ENCODE measurements at regions not wholly inside any gene's neighbourhood (a gene's known extent, or its start where the extent isn't known, plus 50 kb on each side); places are given as distances from the start of the nearest gene placed in this dataset.

DNA sequence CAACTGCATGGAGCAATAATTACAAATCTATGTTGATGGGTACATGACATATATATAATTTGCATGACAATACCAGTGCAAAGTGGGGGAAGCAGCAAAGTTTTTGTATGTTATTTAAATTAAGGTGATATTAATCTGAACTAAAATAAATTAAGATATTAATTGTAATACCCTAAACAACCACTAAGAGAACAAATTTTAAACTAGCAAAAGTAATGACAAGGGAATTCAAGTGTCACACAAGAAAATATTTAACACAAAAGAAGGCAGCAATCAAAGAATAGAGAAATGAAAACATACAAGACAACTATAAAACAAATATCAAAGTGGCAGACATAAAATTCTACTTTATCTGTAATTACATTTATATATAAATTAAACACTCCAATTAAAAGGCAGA, 2003.4 kb downstream of the MAT2B start:
- DNase-seq = no peak

DNA sequence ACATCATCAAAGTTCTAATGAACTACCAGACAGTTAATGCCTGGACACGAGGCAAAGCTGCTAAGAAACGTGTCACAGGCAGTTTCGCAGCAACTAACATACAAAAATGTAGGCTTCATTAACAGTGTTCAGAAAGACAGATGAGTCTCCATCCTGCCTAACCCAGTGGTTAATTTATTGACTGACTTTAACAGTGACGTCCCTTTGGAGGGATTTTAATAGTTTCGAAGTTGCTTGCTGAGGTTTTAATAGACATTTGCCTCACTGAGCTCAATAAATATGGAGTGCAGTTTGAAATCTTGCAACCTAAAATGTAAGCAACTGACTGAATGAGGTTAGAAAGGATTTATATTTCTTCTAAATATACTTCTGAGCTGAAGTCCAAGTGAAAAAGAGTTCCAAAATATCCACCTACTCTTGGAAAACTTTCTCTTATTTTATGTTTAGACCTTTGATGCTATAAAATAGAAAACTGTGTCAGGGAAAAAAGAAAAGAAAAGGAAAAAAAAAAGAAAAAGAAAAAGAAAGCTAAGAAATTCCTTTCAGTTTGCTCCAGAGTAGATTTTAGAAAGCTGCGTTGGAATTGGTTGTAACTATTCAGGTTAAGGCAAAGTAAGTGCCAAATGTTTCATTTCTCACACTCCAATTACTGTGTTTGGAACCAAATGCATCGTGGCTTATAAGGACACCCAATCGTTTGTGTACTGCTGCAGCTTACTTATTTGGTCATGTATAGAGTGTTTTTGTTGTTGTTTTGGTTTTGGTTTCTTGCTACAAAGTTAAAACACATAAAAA, 2016.6 kb downstream of the MAT2B start:
- DNase-seq = no peak

DNA sequence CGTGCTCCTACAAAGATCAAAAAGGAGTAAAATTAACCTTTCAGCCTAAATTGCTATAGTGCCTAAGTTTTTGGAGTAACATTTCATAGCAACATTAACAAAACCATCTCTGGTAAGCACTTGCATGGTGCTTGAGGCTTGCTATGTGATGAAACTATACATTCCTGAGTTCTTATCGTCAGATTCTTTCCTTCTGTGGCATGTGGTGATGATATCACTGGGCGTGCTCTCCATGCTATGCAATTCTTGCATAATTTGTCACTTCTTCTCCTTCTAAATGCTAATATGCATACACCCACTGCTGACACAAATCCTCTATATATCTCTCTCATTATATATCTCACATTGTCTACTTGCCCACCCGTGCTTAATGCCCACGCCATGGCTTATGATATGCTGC, 2019.9 kb downstream of the MAT2B start:
- no peak for DNase-seq

DNA sequence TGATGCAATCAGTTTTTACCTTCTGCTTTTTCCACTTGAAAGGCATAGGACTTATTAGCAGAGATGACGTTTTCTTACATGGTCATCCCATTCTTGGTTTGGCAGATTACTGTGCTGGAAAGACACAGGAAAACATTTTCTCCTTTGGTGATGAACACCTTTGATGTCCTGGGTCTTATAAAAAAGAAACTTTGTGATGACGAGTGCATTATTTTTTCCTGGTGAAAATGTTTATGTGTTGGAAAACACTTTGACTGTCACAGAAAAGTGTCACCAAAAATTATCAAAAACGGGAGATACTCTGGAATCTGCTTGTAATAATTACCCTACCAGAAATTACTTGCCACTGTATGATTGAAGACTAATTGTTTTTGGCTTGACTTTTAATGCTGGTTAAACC, 2020.9 kb downstream of the MAT2B start:
- no peak for DNase-seq

GRCh38 chr5:165527577-165527976, 2022.2 kb downstream of the MAT2B start:
- DNase-seq = no peak

DNA sequence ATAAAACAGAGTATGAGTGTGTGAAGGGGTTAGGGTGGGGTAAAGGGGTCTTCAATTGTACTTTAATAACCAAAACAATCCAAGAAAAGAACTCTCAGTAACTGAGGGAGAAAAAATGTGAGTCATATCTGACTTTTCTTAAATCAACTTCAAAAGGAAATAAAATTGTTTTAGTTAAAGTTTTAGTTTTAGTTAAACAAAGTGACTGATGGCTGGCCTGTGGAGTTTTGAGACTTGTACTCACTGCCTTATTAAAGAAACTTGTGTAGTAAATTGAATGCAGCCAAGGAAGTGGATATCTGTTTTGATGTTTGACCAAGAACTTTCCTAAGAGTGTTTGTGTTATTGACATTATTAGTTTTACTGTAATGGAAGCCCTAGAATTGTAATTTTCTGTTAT, 2032.6 kb downstream of the MAT2B start:
- no peak for DNase-seq

- no peak for DNase-seq
Observed at GRCh38 chr5:165559645-165560044, 2054.2 kb downstream of the MAT2B start.

- no peak for DNase-seq
Observed at GRCh38 chr5:165560648-165561047, 2055.2 kb downstream of the MAT2B start.

GRCh38 chr5:165565911-165566310, 2060.5 kb downstream of the MAT2B start:
- DNase-seq = no peak

DNA sequence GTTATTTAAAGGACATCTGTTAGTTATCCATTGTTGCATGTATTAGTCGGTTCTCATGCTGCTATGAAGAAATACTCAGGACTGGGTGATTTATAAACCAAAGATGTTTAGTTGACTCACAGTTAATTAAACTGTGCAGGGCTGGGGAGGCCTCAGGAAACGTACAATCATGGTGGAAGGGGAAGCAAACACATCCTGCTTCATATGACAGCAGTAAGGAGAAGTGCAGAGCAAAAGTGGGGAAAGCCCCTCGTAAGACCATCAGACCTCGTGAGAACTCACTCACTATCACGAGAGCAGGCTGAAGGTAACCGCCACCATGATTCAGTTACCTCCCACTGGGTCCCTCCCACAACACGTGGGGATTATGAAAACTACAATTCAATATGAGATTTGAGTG, 2064.1 kb downstream of the MAT2B start:
- DNase-seq = no peak

- no peak for DNase-seq
Observed at GRCh38 chr5:165573445-165573844, 2068.0 kb downstream of the MAT2B start.

- no peak for DNase-seq
Observed at GRCh38 chr5:165574100-165574499, 2068.7 kb downstream of the MAT2B start.

GRCh38 chr5:165576678-165577275, 2071.4 kb downstream of the MAT2B start:
- DNase-seq = no peak

DNA sequence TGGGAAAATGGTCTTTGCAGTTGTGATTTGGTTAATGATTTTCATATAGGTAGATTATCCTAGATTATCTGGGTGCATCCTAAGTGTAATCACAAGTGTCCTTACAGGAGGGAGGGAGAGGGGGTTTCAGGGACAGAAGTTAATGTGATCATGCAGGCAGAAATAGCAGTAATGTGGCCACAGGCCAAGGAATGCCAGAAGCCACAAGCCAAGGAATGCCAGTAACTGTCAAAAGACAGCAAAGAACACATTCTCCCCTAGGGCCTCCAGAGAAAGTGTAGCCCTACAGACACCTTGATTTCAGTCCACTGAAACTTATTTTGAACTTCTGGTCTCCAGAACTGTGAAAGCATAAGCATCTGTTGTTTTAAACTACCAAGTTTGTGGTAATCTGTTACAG, 2074.5 kb downstream of the MAT2B start:
- DNase-seq = no peak

GRCh38 chr5:165594693-165595092, 2089.3 kb downstream of the MAT2B start:
- DNase-seq = no peak

- DNase-seq = no peak
Observed at GRCh38 chr5:165602529-165602928, 2097.1 kb downstream of the MAT2B start.

- DNase-seq = no peak
Observed at GRCh38 chr5:165607026-165607425, 2101.6 kb downstream of the MAT2B start.

DNA sequence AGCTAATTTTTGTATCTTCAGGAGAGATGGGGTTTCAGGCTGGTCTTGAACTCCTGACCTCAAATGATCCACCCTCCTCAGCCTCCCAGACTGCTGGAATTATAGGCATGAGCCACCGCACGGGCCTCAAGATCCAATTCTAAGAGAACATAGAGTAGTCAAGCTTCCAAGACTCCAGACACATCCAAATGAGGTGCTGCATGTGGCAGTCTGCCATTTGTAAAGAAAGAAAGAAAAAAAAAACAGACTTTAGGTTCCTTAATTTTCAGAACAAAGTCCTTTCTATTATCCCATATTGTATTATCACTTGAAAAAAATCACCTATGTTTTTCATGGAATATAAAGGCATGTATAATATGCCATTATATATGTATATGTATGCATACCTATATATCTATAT, 2104.5 kb downstream of the MAT2B start:
- DNase-seq = no peak

DNA sequence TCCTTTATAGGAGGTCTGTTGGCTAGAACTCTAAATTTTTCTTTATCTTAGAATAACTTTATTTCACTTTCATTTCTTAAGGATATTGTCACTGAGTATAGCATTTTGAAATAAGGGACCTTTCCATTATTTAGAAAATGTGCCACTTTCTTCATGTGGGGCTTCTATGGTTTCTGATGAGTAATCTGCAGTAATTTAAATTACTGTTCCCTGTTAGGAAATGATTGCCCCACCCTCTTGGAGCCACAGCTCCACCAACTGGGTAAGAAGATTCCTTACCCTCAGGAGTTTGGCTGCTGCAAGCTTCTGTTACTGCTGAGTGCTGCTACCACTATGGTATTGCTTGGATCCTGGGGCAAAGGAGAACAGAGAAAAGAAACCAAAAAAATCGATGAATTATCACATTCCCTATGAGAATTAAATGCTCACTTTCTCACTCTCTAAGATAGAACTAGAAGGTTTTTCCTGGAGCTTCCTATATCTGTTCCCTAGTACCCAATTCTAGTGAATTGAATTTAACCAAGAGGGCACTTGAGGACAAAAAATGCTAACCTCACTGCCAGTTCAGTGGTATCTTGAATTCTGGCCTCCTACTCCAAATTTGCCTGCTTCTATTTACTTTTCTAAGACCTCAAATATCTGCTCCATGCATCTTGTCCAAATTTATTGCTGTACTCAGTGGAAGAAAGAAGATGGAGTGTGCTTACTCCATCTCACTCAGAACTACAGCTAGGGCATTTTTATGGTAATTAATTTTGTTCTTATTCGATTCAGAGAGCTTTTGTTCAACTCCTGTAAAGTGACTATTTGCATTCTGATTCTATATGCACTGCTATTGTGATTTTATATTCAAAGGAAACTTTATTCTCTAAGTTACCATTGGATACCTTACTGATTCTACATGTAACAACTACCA, 2111.3 kb downstream of the MAT2B start:
- no peak for DNase-seq

GRCh38 chr5:165617491-165617890, 2112.1 kb downstream of the MAT2B start:
- DNase-seq = no peak

- DNase-seq = no peak
Observed at GRCh38 chr5:165620394-165620793, 2115.0 kb downstream of the MAT2B start.

GRCh38 chr5:165622864-165623536, 2117.6 kb downstream of the MAT2B start:
- DNase-seq = no peak
